IMR-90 (cell line): ENCODE measurements at regions not wholly inside any gene's neighbourhood (a gene's known extent, or its start where the extent isn't known, plus 50 kb on each side); places are given as distances from the start of the nearest gene placed in this dataset.

Experiments
- ATAC-seq: fragments of 200-7000 bp; cut with Tn5 transposase; 2 replicates; pipeline ENCODE4 v1.9.1; 2020; ENCODE audit warnings: low read depth, mild to moderate bottlenecking, moderate library complexity
- BruUV-seq: library from RNA; stranded (reverse); fragments of 400-500 nt; replicated peaks from 2 replicates; lab custom pipeline; 2021; lab: Mats Ljungman, UMichigan
- CTCF ChIA-PET: fragments of 300-600 bp; formaldehyde crosslinking; extraction: SDS; loops from one replicate; lab custom pipeline; 2021; ENCODE audit warnings: antibody characterized with exemption; lab: Yijun Ruan, JAX
- POLR2A ChIA-PET: fragments of 300-600 bp; sonication (Branson Sonifier 250); formaldehyde crosslinking; loops from one replicate; lab custom pipeline; 2022; ENCODE audit warnings: antibody characterized with exemption; ENCODE audit not compliant: unreplicated experiment; lab: Charles Lee
- DNase-seq: peaks from one replicate; pipeline ENCODE4 v3.0.0; 2013
- H2AFZ ChIP-seq: replicated peaks from 2 replicates; pipeline ENCODE3; 2013; ENCODE audit warnings: low read length, mild to moderate bottlenecking; ENCODE audit not compliant: poor library complexity
- H2AK5ac ChIP-seq: 2 replicates; pipeline ENCODE4 v1.6.1; 2013; ENCODE audit warnings: low read depth, low read length, inconsistent platforms
- H2AK9ac ChIP-seq: replicated peaks from 2 replicates; pipeline ENCODE3; 2013; ENCODE audit warnings: mild to moderate bottlenecking, low read depth, low read length, moderate library complexity; ENCODE audit not compliant: poor library complexity
- H2BK120ac ChIP-seq: 2 replicates; pipeline ENCODE4 v1.6.1; 2013; ENCODE audit warnings: low read depth, low read length, inconsistent platforms
- H2BK15ac ChIP-seq: 3 replicates; pipeline ENCODE4 v1.6.1; 2013; ENCODE audit warnings: low read depth, low read length, inconsistent platforms
- H2BK20ac ChIP-seq: 2 replicates; pipeline ENCODE4 v1.6.1; 2013; ENCODE audit warnings: low read depth, mild to moderate bottlenecking, inconsistent platforms, low read length, moderate library complexity
- H2BK5ac ChIP-seq: 2 replicates; pipeline ENCODE4 v1.6.1; 2013; ENCODE audit warnings: mild to moderate bottlenecking, low read depth, low read length, inconsistent platforms; ENCODE audit not compliant: poor library complexity, severe bottlenecking
- H3K14ac ChIP-seq: replicated peaks from 2 replicates; pipeline ENCODE4 v1.6.1; 2013; ENCODE audit warnings: low read depth, low read length, inconsistent platforms
- H3K18ac ChIP-seq: 2 replicates; pipeline ENCODE4 v1.6.1; 2013; ENCODE audit warnings: low read depth, low read length, control low read depth
- H3K23ac ChIP-seq: 2 replicates; pipeline ENCODE4 v1.6.1; 2013; ENCODE audit warnings: low read depth, low read length, inconsistent platforms
- H3K27ac ChIP-seq: 2 replicates; pipeline ENCODE4 v1.5.1; 2013; ENCODE audit warnings: mild to moderate bottlenecking, control low read depth, low read length; ENCODE audit not compliant: insufficient read depth
- H3K27me3 ChIP-seq: 2 replicates; pipeline ENCODE4 v1.6.1; 2013; ENCODE audit warnings: low read length; ENCODE audit not compliant: control insufficient read depth, insufficient read depth
- H3K36me3 ChIP-seq: 2 replicates; pipeline ENCODE4 v1.6.1; 2013; ENCODE audit warnings: low read length, mixed read lengths; ENCODE audit not compliant: control insufficient read depth, insufficient read depth
- H3K4ac ChIP-seq: 2 replicates; pipeline ENCODE4 v1.6.1; 2013; ENCODE audit warnings: low read depth, low read length, inconsistent platforms
- H3K4me1 ChIP-seq: 2 replicates; pipeline ENCODE4 v1.6.1; 2013; ENCODE audit warnings: low read length, mixed read lengths; ENCODE audit not compliant: control insufficient read depth, insufficient read depth
- H3K4me2 ChIP-seq: 2 replicates; pipeline ENCODE4 v1.6.1; 2013; ENCODE audit warnings: low read depth, mild to moderate bottlenecking, control low read depth, low read length, moderate library complexity
- H3K4me3 ChIP-seq: 2 replicates; pipeline ENCODE4 v1.5.1; 2013; ENCODE audit warnings: low read depth, mild to moderate bottlenecking, control low read depth, low read length, moderate library complexity; ENCODE audit not compliant: insufficient read depth
- H3K56ac ChIP-seq: 2 replicates; pipeline ENCODE4 v1.6.1; 2013; ENCODE audit warnings: low read length, inconsistent platforms; ENCODE audit not compliant: insufficient read depth; ENCODE audit errors: extremely low read depth
- H3K79me1 ChIP-seq, 2 experiments: 2 replicates each; pipeline ENCODE4 v1.6.1; 2013; ENCODE audit warnings: low read length in 2 of 2, inconsistent platforms in 1 of 2, low read depth in 1 of 2
- H3K9ac ChIP-seq: 2 replicates; pipeline ENCODE4 v1.6.1; 2013; ENCODE audit warnings: low read depth, low read length, control low read depth
- H3K9me1 ChIP-seq: 2 replicates; pipeline ENCODE4 v1.6.1; 2013; ENCODE audit warnings: low read length, inconsistent platforms; ENCODE audit not compliant: insufficient read depth
- H3K9me3 ChIP-seq: 2 replicates; pipeline ENCODE4 v1.6.1; 2013; ENCODE audit warnings: low read length; ENCODE audit not compliant: control insufficient read depth, insufficient read depth
- H4K20me1 ChIP-seq: 2 replicates; pipeline ENCODE4 v1.6.1; 2013; ENCODE audit warnings: low read length, inconsistent platforms; ENCODE audit not compliant: insufficient read depth
- H4K5ac ChIP-seq: 2 replicates; pipeline ENCODE4 v1.6.1; 2013; ENCODE audit warnings: mild to moderate bottlenecking, low read depth, low read length, control low read depth
- H4K8ac ChIP-seq, 2 experiments: 2 replicates each; pipeline ENCODE4 v1.6.1; 2013; ENCODE audit warnings: low read depth in 2 of 2, low read length in 2 of 2, control low read depth in 1 of 2, inconsistent platforms in 1 of 2
- H4K91ac ChIP-seq: 2 replicates; pipeline ENCODE4 v1.6.1; 2013; ENCODE audit warnings: low read depth, low read length, inconsistent platforms; ENCODE audit not compliant: insufficient read depth
- CHD1 ChIP-seq: IDR thresholded peaks from 2 replicates; pipeline ENCODE4 v1.6.1; 2012; ENCODE audit warnings: low read depth, low read length, improper control_type of control experiment
- NFE2L2 ChIP-seq: fragments of 150-350 bp; IDR thresholded peaks from 2 replicates; pipeline ENCODE4 v1.6.1; 2016; ENCODE audit warnings: low read depth, mild to moderate bottlenecking, low read length
- RAD21 ChIP-seq: IDR thresholded peaks from 2 replicates; pipeline ENCODE4 v1.6.1; 2012; ENCODE audit warnings: low read length, improper control_type of control experiment
- WGBS, 2 experiments: methylation state at CpG; one replicate each; pipeline versions ENCODE4 v1.1.5 to v1.1.7; 2013; ENCODE audit warnings: missing lambda C conversion rate in 2 of 2; ENCODE audit not compliant: insufficient read length in 1 of 2; ENCODE audit errors: extremely low coverage in 2 of 2; 5-methylcytosine and 5-hydroxymethylcytosine counted together
- dilution Hi-C: fragments of 300-500 bp; cut with HindIII; formaldehyde crosslinking; loops from one replicate; pipeline ENCODE4 v1.14.3; 2018; ENCODE audit warnings: low sequenced_read_pairs; ENCODE audit not compliant: unreplicated experiment
- in situ Hi-C: fragments of 300-500 bp; cut with MboI; formaldehyde crosslinking; loops from 3 replicates; pipeline ENCODE4 v1.14.3; 2019; ENCODE audit warnings: low sequenced_read_pairs, inconsistent platforms, mixed read lengths
- intact Hi-C: fragments of 100-400 bp; cut with micrococcal nuclease; formaldehyde crosslinking; loops from 2 replicates; pipeline ENCODE4 v1.10.0; 2022

DNA sequence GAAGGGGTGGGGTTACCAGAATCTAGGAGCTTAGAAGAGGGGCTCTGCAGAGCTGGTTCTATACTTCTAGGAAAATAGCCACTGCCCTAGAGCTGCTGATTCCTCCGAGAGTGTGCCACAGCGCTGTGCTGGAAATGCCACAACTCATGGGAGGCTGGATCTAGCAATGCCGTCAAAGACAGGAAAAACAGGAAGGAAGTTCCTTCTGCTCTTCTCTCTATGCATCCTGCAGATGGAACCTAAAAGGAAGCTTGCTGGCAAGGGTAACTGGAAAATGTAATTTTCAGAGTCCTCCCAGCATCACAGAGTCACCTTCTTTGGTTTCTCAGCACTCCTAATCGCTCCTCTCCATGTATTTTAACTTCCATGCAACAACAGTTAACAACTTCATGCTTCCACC is 121.2 kb upstream of the TLL1 start:
- TF ChIP-seq RAD21, result no peak
- TF ChIP-seq NFE2L2, result no peak
- no peak for TF ChIP-seq CHD1

More for the DNA sequence above, 121.2 kb upstream of the TLL1 start:
- H2AK9ac ChIP-seq, result no peak overlapping the region
- no peak overlapping the region for H3K4me3 ChIP-seq
- no peak overlapping the region for H2BK120ac ChIP-seq
- no peak overlapping the region for H3K4me2 ChIP-seq
- no TSS peak for BruUV-seq
- H3K9me3 ChIP-seq, result peaks cover 10% of the 10 kb centered on the region
- H2BK15ac ChIP-seq, result no peak overlapping the region
- no peak overlapping the region for H2BK5ac ChIP-seq
- no peak overlapping the region for H3K27ac ChIP-seq
- H2AFZ ChIP-seq, result no peak overlapping the region
- ATAC-seq (no peak), DNase-seq (no peak)
- intact Hi-C loops (no loop called here), dilution Hi-C loops (no loop called here), in situ Hi-C loops (no loop called here)
- H3K14ac ChIP-seq, result no peak overlapping the region
- H3K56ac ChIP-seq, result no peak overlapping the region
- H3K9ac ChIP-seq, result no peak overlapping the region
- WGBS, 2 experiments, result 17% methylated on average over 1 of the region's 4 CpGs; no CpG with 5 or more reads in 1 of the 2 experiments
- no peak overlapping the region for H4K8ac ChIP-seq
- H3K23ac ChIP-seq, result no peak overlapping the region
- no peak overlapping the region for H3K4ac ChIP-seq
- no peaks in the 10 kb centered on the region for H4K20me1 ChIP-seq
- no peaks in the 10 kb centered on the region for H3K36me3 ChIP-seq
- no peak overlapping the region for H3K18ac ChIP-seq
- H4K5ac ChIP-seq, result no peak overlapping the region
- POLR2A ChIA-PET, result no interaction called here
- no peaks in the 10 kb centered on the region for H3K79me1 ChIP-seq
- H2AK5ac ChIP-seq, result no peak overlapping the region
- no peaks in the 10 kb centered on the region for H3K27me3 ChIP-seq
- no peaks in the 10 kb centered on the region for H3K4me1 ChIP-seq
- CTCF ChIA-PET, result no interaction called here
- H3K9me1 ChIP-seq, result no peaks in the 10 kb centered on the region
- H2BK20ac ChIP-seq, result no peak overlapping the region
- no peak overlapping the region for H4K91ac ChIP-seq
